Sigmoid colon (tissue), 6 donors: ENCODE measurements at regions not wholly inside any gene's neighbourhood (a gene's known extent, or its start where the extent isn't known, plus 50 kb on each side); places are given as distances from the start of the nearest gene placed in this dataset.

ENCODE experiments used
- DNase-seq: peaks from one replicate; pipeline ENCODE4 v3.0.0-alpha.2; 2019
- H3K27ac ChIP-seq, 4 donors: fragments of 200-600 bp; sonication (generic); one replicate each; pipeline ENCODE4 v1.5.1; 2016 to 2019; ENCODE audit warnings: mild to moderate bottlenecking in 1 of 4
- H3K27me3 ChIP-seq, 3 donors: fragments of 200-600 bp; sonication (generic); one replicate each; pipeline ENCODE4 v1.5.1; 2019; ENCODE audit warnings: mild to moderate bottlenecking in 1 of 3
- H3K36me3 ChIP-seq, 4 donors: fragments of 200-600 bp; sonication (generic); one replicate each; pipeline ENCODE4 v1.5.1; 2016 to 2019
- H3K4me1 ChIP-seq, 4 donors: fragments of 200-600 bp; sonication (generic); one replicate each; pipeline ENCODE4 v1.5.1; 2017 to 2019
- H3K4me3 ChIP-seq, 4 donors: fragments of 200-600 bp; sonication (generic); one replicate each; pipeline ENCODE4 v1.5.1; 2017 to 2019; ENCODE audit warnings: mild to moderate bottlenecking in 2 of 4, moderate library complexity in 1 of 4
- H3K9me3 ChIP-seq, 4 donors: fragments of 200-600 bp in 3 of 4; sonication (generic) in 3 of 4; one replicate each; pipeline versions ENCODE4 v1.5.1 to v1.6.1; 2013 to 2019
- EP300 ChIP-seq, 4 donors: sonication (generic); formaldehyde crosslinking; IDR thresholded peaks; one replicate each; pipeline ENCODE4 v1.6.1; 2017; ENCODE audit warnings: antibody characterized with exemption in 4 of 4
- POLR2A ChIP-seq, 2 donors: fragments of 450-650 bp; IDR thresholded peaks; one replicate each; pipeline ENCODE4 v1.6.1; 2016; ENCODE audit warnings: antibody characterized with exemption in 2 of 2, mild to moderate bottlenecking in 2 of 2, moderate library complexity in 2 of 2
- POLR2AphosphoS5 ChIP-seq, 4 donors: sonication (generic); formaldehyde crosslinking; IDR thresholded peaks; one replicate each; pipeline ENCODE4 v1.6.1; 2017; ENCODE audit warnings: antibody characterized with exemption in 4 of 4
- WGBS, 2 donors: extraction: QIAGEN DNeasy Blood & Tissue Kit; methylation state at CpG; one replicate each; pipeline ENCODE4 v1.1.7; 2013; 5-methylcytosine and 5-hydroxymethylcytosine counted together
- intact Hi-C: fragments of 100-400 bp; cut with DNase I; formaldehyde crosslinking; loops from one replicate; pipeline ENCODE4 v1.15.1; 2023
- TF ChIP-seq, protein P1 (sequence below), 4 experiments: fragments of 450-650 bp in 3 of 4; fragments of 200-600 bp in 1 of 4; IDR thresholded peaks; one replicate each; pipeline ENCODE4 v1.5.1; 2016 to 2019; ENCODE audit warnings: antibody characterized with exemption in 4 of 4, mild to moderate bottlenecking in 3 of 4, moderate library complexity in 2 of 4
- donor health status: healthy with polysubstance abuse.
- donor health status: healthy.

DNA sequence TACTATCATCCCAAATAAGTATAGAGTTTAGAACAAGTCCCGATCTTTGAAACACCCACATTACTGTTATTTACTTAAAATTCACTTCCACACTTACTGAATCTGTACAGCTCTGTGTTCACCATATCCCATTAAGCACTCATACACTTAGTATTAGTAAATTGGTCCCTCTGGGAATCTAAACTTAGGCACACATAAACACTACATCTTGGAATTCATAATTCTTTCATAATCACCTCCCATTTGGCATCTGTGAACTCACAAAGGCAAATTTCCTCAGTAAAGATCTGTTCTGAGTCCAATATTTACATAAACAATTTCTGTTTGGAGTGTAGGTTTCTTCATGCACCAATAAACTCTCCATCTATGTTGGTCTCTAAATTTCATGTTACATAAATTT is 52.6 kb upstream of the PPARGC1A start:
- no peaks in the 10 kb centered on the region for H3K27me3 ChIP-seq
- no peak for DNase-seq
- TF ChIP-seq EP300 (IDR thresholded peaks at IDR 0.05) (no peak), POLR2A (IDR thresholded peaks at IDR 0.05) (no peak), POLR2AphosphoS5 (IDR thresholded peaks at IDR 0.05) (no peak)
- TF ChIP-seq, protein P1, sequence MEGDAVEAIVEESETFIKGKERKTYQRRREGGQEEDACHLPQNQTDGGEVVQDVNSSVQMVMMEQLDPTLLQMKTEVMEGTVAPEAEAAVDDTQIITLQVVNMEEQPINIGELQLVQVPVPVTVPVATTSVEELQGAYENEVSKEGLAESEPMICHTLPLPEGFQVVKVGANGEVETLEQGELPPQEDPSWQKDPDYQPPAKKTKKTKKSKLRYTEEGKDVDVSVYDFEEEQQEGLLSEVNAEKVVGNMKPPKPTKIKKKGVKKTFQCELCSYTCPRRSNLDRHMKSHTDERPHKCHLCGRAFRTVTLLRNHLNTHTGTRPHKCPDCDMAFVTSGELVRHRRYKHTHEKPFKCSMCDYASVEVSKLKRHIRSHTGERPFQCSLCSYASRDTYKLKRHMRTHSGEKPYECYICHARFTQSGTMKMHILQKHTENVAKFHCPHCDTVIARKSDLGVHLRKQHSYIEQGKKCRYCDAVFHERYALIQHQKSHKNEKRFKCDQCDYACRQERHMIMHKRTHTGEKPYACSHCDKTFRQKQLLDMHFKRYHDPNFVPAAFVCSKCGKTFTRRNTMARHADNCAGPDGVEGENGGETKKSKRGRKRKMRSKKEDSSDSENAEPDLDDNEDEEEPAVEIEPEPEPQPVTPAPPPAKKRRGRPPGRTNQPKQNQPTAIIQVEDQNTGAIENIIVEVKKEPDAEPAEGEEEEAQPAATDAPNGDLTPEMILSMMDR (IDR thresholded peaks at IDR 0.05) = no peak

More for the DNA sequence above, 52.6 kb upstream of the PPARGC1A start:
- WGBS, 2 donors = 82 to 85% methylated on average over 1 of the region's 1 CpG
- Histone ChIP-seq H3K4me1 (peaks cover 0 to 9% (median 3%) of the 10 kb centered on the region in 4 donors), H3K9me3 (no peaks in the 10 kb centered on the region), H3K27ac (no peak overlapping the region), H3K4me3 (no peak overlapping the region), H3K36me3 (no peaks in the 10 kb centered on the region)
- intact Hi-C loops = no loop called here
